ENCODE measurements at regions not wholly inside any gene's neighbourhood (a gene's known extent, or its start where the extent isn't known, plus 50 kb on each side); places are given as distances from the start of the nearest gene placed in this dataset.

DNA sequence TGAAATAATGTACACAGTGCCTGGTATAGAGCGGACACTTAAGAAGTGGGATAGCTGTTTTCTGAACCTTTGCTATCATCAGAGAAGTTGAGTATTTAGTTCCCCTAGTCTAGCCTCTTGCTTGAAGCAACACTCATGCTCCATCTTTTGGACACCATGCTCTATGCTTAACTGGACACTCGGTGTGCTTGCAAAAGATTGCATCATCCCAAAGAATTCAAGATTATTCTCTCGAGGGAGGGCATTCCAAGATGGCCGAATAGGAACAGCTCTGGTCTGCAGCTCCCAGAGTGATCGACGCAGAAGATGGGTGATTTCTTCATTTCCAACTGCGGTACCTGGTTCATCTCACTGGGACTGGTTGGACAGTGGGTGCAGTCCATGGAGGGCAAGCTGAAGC is 143.9 kb upstream of the FSHR start:
- no peak for FAIRE-seq

- no peak for FAIRE-seq
Observed at GRCh38 chr2:49296107-49296867, 142.0 kb upstream of the FSHR start.

DNA sequence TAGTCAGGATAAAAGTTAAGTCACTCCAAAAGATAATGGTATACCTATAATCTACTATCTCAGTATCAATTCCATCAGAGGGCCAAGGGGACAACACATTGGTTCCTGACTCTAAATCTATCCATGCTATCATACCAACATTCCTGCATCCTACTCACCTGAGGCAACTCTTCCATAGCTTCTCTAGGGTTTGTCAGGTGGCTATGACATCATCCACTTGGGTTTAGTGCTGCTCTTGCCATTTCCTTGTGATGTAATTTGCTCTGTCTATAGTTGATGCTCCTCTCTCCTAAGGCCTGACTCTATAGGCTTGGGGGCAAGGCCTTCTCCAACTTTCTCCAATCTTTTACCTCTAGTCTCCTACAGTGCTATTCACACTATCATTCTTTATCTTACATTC is 139.9 kb upstream of the FSHR start:
- FAIRE-seq: no peak

DNA sequence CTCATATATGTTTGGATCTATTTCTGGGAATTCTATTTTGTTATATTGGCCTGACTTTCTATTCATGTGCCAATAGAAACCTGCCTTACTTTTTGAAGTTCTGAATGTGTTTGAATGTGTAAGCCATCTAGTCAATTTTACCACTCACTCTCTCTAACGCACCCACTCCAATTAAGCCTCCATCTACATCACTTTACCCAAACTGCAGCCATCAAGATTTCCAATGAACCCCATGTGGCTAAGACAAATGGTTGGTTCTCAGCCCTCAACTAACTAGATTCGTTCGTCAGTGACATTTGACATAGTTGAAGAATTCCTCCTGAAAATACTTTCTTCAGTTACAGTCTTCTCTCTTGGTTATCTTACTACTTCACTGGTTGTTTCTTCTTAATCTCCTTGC is 137.3 kb upstream of the FSHR start:
- FAIRE-seq: no peak

- no peak for FAIRE-seq
Observed at GRCh38 chr2:49289711-49290110, 135.4 kb upstream of the FSHR start.

DNA sequence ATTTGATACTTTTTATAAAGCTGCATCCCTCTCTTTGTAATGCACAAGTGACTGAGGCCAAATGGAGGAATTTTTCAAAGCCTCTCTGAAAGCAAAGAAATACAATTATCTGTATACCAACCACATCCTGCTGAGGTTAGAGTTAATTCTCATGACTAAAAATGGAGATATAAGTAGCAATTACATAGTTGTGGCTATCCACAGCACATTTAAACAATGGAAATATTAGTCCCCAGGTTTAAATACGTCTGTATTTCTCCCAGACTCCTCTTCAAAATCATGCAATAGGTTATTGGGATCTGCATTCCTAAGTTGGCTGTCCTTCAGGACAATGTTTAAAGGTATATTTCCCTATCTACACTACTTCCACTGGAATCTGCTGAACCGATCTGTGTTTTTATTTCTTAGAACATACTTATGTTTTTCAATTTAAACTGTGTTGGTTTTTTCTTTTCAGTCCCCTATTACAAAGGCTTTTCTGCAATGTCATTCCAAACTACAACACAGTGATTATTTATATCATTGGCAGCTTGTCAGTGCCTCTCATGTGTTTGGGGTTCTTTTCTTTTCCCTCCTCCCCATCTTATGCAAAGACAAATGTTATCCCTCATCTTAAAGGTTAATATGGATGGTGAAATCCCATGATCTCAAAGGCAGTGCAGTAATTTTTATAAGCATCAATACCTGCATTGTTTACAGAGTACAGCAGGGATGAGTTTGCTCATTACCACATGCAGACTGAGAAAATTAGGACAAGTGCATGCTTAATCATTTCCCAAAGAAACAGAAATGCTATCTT is 134.8 kb upstream of the FSHR start:
- FAIRE-seq: no peak

DNA sequence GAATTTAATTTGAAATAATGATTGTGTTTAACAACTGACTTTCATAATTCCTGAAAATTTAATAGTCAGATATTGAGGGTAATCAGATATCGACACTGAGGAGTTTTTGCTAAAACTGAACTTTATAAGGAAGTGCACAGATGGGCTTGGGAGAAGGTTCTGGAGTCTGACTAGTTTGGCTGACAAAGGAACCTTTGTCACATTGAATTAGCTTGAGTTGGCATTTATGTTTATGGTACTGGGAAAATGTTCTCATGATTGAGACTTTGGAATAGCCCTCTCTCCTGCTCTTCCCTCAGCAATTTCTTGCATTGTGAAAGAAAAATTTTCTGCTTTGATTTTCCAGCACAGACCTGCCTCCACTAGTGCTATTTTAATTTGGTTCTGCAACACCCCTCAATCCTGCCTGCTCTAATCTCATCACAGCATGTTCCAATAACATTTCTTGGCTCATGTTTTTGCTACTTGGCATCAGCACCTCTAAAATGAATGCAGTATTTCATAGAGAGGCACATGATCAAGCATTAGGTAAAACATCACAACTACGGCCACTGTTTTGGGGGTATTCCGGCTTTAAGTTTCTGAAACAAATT is 133.9 kb upstream of the FSHR start:
- FAIRE-seq: peak; percentile 38

DNA sequence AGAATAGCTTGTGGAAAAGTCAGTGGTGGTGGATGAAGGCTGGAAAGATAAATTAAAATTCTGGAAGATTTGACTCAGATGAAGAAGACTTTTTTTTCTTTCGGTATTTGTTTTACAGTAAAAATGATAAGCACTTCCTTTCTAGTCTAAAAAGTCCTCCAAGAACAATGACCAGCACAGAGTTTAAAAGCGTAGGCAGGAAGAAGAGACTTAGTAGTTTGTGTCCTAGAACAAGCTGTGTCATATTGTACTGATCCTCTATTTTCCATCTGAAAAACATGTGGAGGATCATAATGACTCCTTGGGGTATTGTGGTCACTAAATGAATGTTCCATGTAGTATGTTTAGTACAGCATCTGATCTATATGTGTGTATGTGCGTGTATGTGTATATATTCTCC is 132.4 kb upstream of the FSHR start:
- no peak for FAIRE-seq

GRCh38 chr2:49286045-49286444 is 131.7 kb upstream of the FSHR start:
- FAIRE-seq: no peak

- no peak for FAIRE-seq
Observed at GRCh38 chr2:49278561-49278960, 124.2 kb upstream of the FSHR start.

- FAIRE-seq: no peak
Observed at GRCh38 chr2:49278141-49278540, 123.8 kb upstream of the FSHR start.

GRCh38 chr2:49271060-49271606 is 116.8 kb upstream of the FSHR start:
- FAIRE-seq: no peak

DNA sequence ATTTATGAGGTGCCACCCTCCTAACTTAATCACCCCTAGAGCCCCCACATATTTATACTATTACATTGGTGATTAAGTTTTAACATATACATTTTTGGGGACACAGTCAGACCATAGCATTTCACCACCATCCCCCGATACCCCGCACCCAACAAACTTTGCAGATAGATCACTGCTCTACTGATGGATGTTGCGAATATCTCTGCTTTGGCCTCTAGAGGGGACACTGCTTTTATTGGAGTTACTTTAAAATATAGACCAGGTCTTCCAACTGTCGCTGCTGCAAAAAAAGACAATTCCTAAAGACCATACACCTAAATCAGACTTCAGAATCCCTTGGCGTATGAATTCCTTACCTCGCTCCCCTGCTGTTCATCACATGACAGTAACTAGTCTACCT is 115.8 kb upstream of the FSHR start:
- FAIRE-seq: no peak

GRCh38 chr2:49265471-49265870 is 111.2 kb upstream of the FSHR start:
- no peak for FAIRE-seq

GRCh38 chr2:49262801-49263560 is 108.7 kb upstream of the FSHR start:
- FAIRE-seq: no peak

- FAIRE-seq: no peak
Observed at GRCh38 chr2:49261781-49262180, 107.5 kb upstream of the FSHR start.

DNA sequence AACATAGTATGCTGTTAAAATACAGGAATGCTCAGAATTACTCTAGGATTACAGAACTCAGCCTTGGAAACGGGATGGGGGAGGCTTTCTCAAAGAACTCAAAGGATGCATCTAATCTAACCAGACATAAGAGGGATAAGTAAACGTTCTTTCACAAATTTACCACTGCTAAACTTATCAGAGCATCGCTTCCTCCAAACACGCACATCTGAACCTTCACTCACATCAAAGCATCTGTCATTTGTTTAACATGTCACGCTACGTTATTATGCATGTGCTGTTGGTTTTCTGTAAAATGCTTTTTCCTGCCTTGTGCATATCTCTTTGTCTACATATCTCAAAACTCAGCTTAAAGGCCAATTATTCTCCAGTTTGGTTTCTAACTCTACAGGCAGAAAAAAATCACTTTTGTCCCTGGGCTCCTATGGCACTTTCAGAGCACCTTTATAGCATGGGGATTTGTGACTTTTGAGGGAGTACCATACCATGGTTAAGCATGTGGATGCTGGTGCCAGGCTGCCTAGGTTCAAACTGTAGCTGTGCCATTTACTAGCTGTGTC is 106.7 kb upstream of the FSHR start:
- FAIRE-seq: no peak

GRCh38 chr2:49259926-49260325 is 105.6 kb upstream of the FSHR start:
- no peak for FAIRE-seq

DNA sequence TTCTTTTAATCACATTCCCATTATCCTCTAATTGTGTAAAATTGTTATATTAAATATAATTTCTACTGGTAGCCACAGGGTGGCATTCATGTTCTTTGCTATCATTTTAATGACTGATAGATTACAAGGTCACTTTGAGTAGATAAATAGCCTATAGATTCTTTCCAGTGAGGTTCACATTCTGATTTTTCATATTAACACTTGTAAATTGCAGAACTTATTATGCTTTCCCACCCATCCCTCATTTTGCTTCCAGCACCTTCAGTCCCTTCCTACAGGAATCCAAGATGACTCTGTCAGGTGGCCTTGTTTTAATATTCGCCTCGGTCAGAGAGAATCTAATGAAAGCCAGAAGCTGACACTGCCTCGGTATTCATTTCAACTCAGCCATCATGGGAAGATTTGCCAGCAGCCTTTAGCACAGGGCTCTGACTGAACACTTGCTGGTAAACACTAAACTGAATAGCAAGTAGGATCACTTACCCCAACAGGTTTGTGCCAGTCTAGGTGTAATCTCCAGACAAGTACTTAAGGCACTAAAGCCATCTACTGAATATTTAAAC is 101.2 kb upstream of the FSHR start:
- no peak for FAIRE-seq

GRCh38 chr2:49254401-49254800 is 100.1 kb upstream of the FSHR start:
- FAIRE-seq: no peak

- no peak for FAIRE-seq
Observed at GRCh38 chr2:49251766-49252165, 97.5 kb upstream of the FSHR start.

DNA sequence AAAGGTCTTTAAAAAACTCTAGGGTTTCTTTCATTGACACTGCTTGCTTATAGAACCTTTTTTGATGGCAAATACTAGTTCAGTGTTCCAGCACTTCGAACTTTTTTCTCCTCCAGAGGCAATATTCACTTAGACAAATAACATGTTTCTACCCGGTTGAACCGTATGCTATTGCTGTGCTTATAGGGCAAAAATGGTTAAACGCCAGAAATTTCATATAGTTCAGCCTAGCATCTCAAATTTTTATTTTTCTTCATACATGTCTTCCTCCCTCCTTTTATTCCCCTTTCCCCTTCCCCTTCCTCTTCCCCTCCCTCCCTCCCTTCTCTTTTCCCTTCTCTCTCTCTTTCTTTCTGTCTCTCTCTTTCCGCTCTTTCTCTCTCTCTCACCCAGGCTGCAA is 96.9 kb upstream of the FSHR start:
- no peak for FAIRE-seq
